HG02623 (cell line): ENCODE measurements at regions not wholly inside any gene's neighbourhood (a gene's known extent, or its start where the extent isn't known, plus 50 kb on each side); places are given as distances from the start of the nearest gene placed in this dataset.

Experiments
- ATAC-seq: cut with Tn5 transposase; IDR thresholded peaks from one replicate; pipeline ENCODE4 v1.9.1; 2021; ENCODE audit warnings: moderate library complexity; ENCODE audit not compliant: unreplicated experiment

GRCh38 chr5:12799165-12799564 is 894.9 kb upstream of the CTNND2 start:
- ATAC-seq, result no peak

GRCh38 chr5:12795333-12795663 is 891.1 kb upstream of the CTNND2 start:
- no peak for ATAC-seq

- ATAC-seq, result no peak
Observed at GRCh38 chr5:12794476-12795332, 890.5 kb upstream of the CTNND2 start.

GRCh38 chr5:12793373-12793772 is 889.1 kb upstream of the CTNND2 start:
- ATAC-seq, result no peak

- no peak for ATAC-seq
Observed at GRCh38 chr5:12780536-12780935, 876.3 kb upstream of the CTNND2 start.

- ATAC-seq, result no peak
Observed at GRCh38 chr5:12777342-12777741, 873.1 kb upstream of the CTNND2 start.

- no peak for ATAC-seq
Observed at GRCh38 chr5:12772276-12772675, 868.0 kb upstream of the CTNND2 start.

GRCh38 chr5:12759377-12759776 is 855.1 kb upstream of the CTNND2 start:
- ATAC-seq, result no peak

GRCh38 chr5:12757035-12757434 is 852.8 kb upstream of the CTNND2 start:
- ATAC-seq, result no peak

GRCh38 chr5:12745537-12745936 is 841.3 kb upstream of the CTNND2 start:
- ATAC-seq, result no peak

- ATAC-seq, result no peak
Observed at GRCh38 chr5:12743582-12743981, 839.3 kb upstream of the CTNND2 start.

GRCh38 chr5:12730354-12730753 is 826.1 kb upstream of the CTNND2 start:
- no peak for ATAC-seq

- ATAC-seq, result no peak
Observed at GRCh38 chr5:12716664-12717063, 812.4 kb upstream of the CTNND2 start.

- ATAC-seq, result no peak
Observed at GRCh38 chr5:12707560-12707959, 803.3 kb upstream of the CTNND2 start.

- no peak for ATAC-seq
Observed at GRCh38 chr5:12704955-12705354, 800.7 kb upstream of the CTNND2 start.

GRCh38 chr5:12703254-12703653 is 799.0 kb upstream of the CTNND2 start:
- ATAC-seq, result no peak

- ATAC-seq, result no peak
Observed at GRCh38 chr5:12695651-12696050, 791.4 kb upstream of the CTNND2 start.

- ATAC-seq, result no peak
Observed at GRCh38 chr5:12691330-12691729, 787.1 kb upstream of the CTNND2 start.

GRCh38 chr5:12690361-12690760 is 786.1 kb upstream of the CTNND2 start:
- ATAC-seq, result no peak

GRCh38 chr5:12683249-12683648 is 779.0 kb upstream of the CTNND2 start:
- ATAC-seq, result no peak

GRCh38 chr5:12679731-12680130 is 775.5 kb upstream of the CTNND2 start:
- no peak for ATAC-seq

GRCh38 chr5:12675959-12676358 is 771.7 kb upstream of the CTNND2 start:
- ATAC-seq, result no peak

GRCh38 chr5:12672141-12672540 is 767.9 kb upstream of the CTNND2 start:
- ATAC-seq, result no peak
